Left lung (tissue), 4 donors: ENCODE measurements at regions not wholly inside any gene's neighbourhood (a gene's known extent, or its start where the extent isn't known, plus 50 kb on each side); places are given as distances from the start of the nearest gene placed in this dataset.

Source experiments
- ATAC-seq: fragments of 200-7000 bp; cut with Tn5 transposase; one replicate; pipeline ENCODE4 v1.9.1; 2020; ENCODE audit warnings: moderate library complexity
- DNase-seq, 4 donors: peaks; one replicate each; pipeline ENCODE4 v3.0.0-alpha.2; 2013 to 2020
- H3K27ac ChIP-seq, 2 donors: fragments of 200-600 bp; sonication (generic) in 1 of 2; one replicate each; pipeline versions ENCODE4 v1.5.0 to v1.8.0; 2020 to 2021
- H3K27me3 ChIP-seq, 2 donors: fragments of 200-600 bp; sonication (generic) in 1 of 2; one replicate each; pipeline versions ENCODE4 v1.5.0 to v1.8.0; 2020 to 2021
- H3K36me3 ChIP-seq, 2 donors: fragments of 200-600 bp; sonication (generic) in 1 of 2; one replicate each; pipeline versions ENCODE4 v1.5.0 to v1.8.0; 2020 to 2021
- H3K4me1 ChIP-seq, 2 donors: fragments of 200-600 bp; one replicate each; pipeline ENCODE4 v1.8.0; 2021
- H3K4me3 ChIP-seq, 2 donors: fragments of 200-600 bp; sonication (generic) in 1 of 2; one replicate each; pipeline versions ENCODE4 v1.5.0 to v1.8.0; 2020 to 2021; ENCODE audit warnings: mild to moderate bottlenecking in 1 of 2
- H3K9me3 ChIP-seq, 2 donors: fragments of 200-600 bp; sonication (generic) in 1 of 2; one replicate each; pipeline versions ENCODE4 v1.5.0 to v1.8.0; 2020 to 2021
- CTCF ChIP-seq, 2 donors: fragments of 200-600 bp; sonication (generic) in 1 of 2; IDR thresholded peaks; one replicate each; pipeline versions ENCODE4 v1.5.0 to v1.8.0; 2021; ENCODE audit warnings: antibody characterized with exemption in 2 of 2
- intact Hi-C, 2 donors: fragments of 100-400 bp; cut with DNase I; formaldehyde crosslinking; loops; one replicate each; pipeline versions ENCODE4 v1.11.2 to v1.14.2; 2022
- donor health status: DM: no; HTN: yes; CAD: no.
- donor health status: DM: no; HTN: no; CAD: no.

DNA sequence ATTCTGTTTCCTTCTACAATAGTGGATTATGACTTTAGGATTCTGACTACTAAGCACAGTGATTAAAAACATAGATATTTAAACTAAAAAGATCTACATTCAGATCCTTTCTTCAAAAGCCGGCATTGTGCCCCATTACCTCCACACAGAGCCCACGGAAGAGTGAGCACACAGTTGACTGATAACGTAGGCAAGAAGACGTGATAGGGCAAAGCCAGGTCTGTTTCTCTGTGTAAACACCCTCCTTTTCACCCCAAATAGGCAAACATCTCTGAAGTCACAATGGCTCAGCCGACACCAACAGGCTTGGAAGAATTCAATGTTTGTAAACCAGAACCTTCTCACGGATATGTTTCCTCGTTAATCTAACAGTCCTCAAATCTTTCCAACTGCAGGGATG, 302.9 kb downstream of the CMPK2 start:
- no peak for TF ChIP-seq CTCF (IDR thresholded peaks at IDR 0.05)
- no peak for ATAC-seq

DNA sequence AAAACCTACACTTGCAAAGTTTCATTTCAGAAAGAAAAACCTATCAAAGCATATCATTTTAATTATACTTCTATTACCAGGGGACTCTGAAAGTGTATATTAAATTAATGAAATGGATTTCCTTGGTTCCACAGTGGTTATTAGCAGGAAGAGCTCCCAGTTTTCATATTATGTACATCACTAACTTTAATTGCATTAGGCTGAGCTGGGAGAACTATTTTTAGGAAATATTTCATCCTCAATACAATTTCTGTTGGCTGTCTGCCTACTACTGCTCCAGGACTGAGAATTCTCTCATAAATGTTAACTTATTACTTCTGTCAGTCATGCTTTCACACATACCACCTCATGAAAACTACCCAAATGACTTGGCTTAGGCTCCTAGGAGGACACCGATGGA, 301.4 kb downstream of the CMPK2 start:
- DNase-seq (no peak), ATAC-seq (no peak)
- TF ChIP-seq CTCF (IDR thresholded peaks at IDR 0.05): no peak
- H3K4me1 ChIP-seq: no peaks in the 10 kb centered on the region
- H3K4me3 ChIP-seq: no peak overlapping the region
- intact Hi-C loops: no loop called here
- H3K27me3 ChIP-seq: no peaks in the 10 kb centered on the region
- no peak overlapping the region for H3K27ac ChIP-seq
- no peaks in the 10 kb centered on the region for H3K36me3 ChIP-seq
- no peaks in the 10 kb centered on the region for H3K9me3 ChIP-seq

More for the DNA sequence above, 302.9 kb downstream of the CMPK2 start:
- no peak overlapping the region for H3K27ac ChIP-seq
- no peak for DNase-seq
- no peaks in the 10 kb centered on the region for H3K27me3 ChIP-seq
- no peaks in the 10 kb centered on the region for H3K9me3 ChIP-seq
- no peak overlapping the region for H3K4me3 ChIP-seq
- intact Hi-C loops: no loop called here
- H3K4me1 ChIP-seq: no peaks in the 10 kb centered on the region
- H3K36me3 ChIP-seq: no peaks in the 10 kb centered on the region

- DNase-seq: no peak
Observed at GRCh38 chr2:6574121-6574520, 291.6 kb downstream of the CMPK2 start.

GRCh38 chr2:6576302-6576701, 289.4 kb downstream of the CMPK2 start:
- DNase-seq (no peak), ATAC-seq (no peak)
- no peaks in the 10 kb centered on the region for H3K9me3 ChIP-seq
- H3K4me1 ChIP-seq: no peaks in the 10 kb centered on the region
- no peak overlapping the region for H3K4me3 ChIP-seq
- no peaks in the 10 kb centered on the region for H3K27me3 ChIP-seq
- H3K27ac ChIP-seq: no peak overlapping the region
- TF ChIP-seq CTCF (IDR thresholded peaks at IDR 0.05): no peak
- H3K36me3 ChIP-seq: no peaks in the 10 kb centered on the region
- intact Hi-C loops: no loop called here

More at GRCh38 chr2:6574121-6574520, 291.6 kb downstream of the CMPK2 start:
- Histone ChIP-seq H3K27ac (no peak overlapping the region), H3K27me3 (no peaks in the 10 kb centered on the region), H3K4me3 (no peak overlapping the region), H3K4me1 (no peaks in the 10 kb centered on the region), H3K9me3 (no peaks in the 10 kb centered on the region), H3K36me3 (no peaks in the 10 kb centered on the region)
- ATAC-seq: no peak
- no peak for TF ChIP-seq CTCF (IDR thresholded peaks at IDR 0.05)
- intact Hi-C loops: no loop called here

GRCh38 chr2:6577960-6578359, 287.7 kb downstream of the CMPK2 start:
- no peak for ATAC-seq
- intact Hi-C loops: no loop called here
- H3K9me3 ChIP-seq: no peaks in the 10 kb centered on the region
- no peaks in the 10 kb centered on the region for H3K27me3 ChIP-seq
- H3K36me3 ChIP-seq: no peaks in the 10 kb centered on the region
- no peak for TF ChIP-seq CTCF (IDR thresholded peaks at IDR 0.05)
- no peak overlapping the region for H3K27ac ChIP-seq
- no peak overlapping the region for H3K4me3 ChIP-seq
- no peak for DNase-seq
- H3K4me1 ChIP-seq: no peaks in the 10 kb centered on the region
